HEK293T (cell line): ENCODE measurements at regions not wholly inside any gene's neighbourhood (a gene's known extent, or its start where the extent isn't known, plus 50 kb on each side); places are given as distances from the start of the nearest gene placed in this dataset.

Experiments
- ARNT ChIP-seq: fragments of 450-650 bp; IDR thresholded peaks from 2 replicates; pipeline ENCODE4 v1.6.1; 2017; ENCODE audit warnings: mild to moderate bottlenecking
- ELF4 ChIP-seq: fragments of 450-650 bp; IDR thresholded peaks from 2 replicates; pipeline ENCODE4 v1.6.1; 2017; ENCODE audit warnings: antibody characterized with exemption
- FOXM1 ChIP-seq: fragments of 450-650 bp; IDR thresholded peaks from 2 replicates; pipeline ENCODE4 v1.6.1; 2017; ENCODE audit warnings: mild to moderate bottlenecking, borderline replicate concordance
- HDGF ChIP-seq: fragments of 450-650 bp; IDR thresholded peaks from 2 replicates; pipeline ENCODE4 v1.6.1; 2017; ENCODE audit warnings: antibody characterized with exemption, borderline replicate concordance
- NFRKB ChIP-seq: fragments of 450-650 bp; IDR thresholded peaks from 2 replicates; pipeline ENCODE4 v1.6.1; 2016; ENCODE audit warnings: mild to moderate bottlenecking, moderate library complexity
- PKNOX1 ChIP-seq: fragments of 450-650 bp; IDR thresholded peaks from 2 replicates; pipeline ENCODE4 v1.6.1; 2016

GRCh38 chr20:4070323-4071177 is 55.2 kb upstream of the RNF24 start:
- no peak for TF ChIP-seq ELF4
- no peak for TF ChIP-seq FOXM1
- TF ChIP-seq ARNT = no peak
- TF ChIP-seq HDGF = no peak
- no peak for TF ChIP-seq PKNOX1
- TF ChIP-seq NFRKB = no peak
